SU-DHL-6 (cell line): ENCODE measurements at regions not wholly inside any gene's neighbourhood (a gene's known extent, or its start where the extent isn't known, plus 50 kb on each side); places are given as distances from the start of the nearest gene placed in this dataset.

Experiments
- CTCF ChIP-seq: fragments of 200-600 bp; sonication (generic); IDR thresholded peaks from one replicate; pipeline ENCODE4 v1.5.1; 2017; ENCODE audit warnings: antibody characterized with exemption, mild to moderate bottlenecking, low read length, moderate library complexity; ENCODE audit not compliant: insufficient read depth, poor library complexity, severe bottlenecking
- EZH2phosphoT487 ChIP-seq: fragments of 200-600 bp; sonication (generic), shearing (Covaris generic); conservative IDR thresholded peaks from 2 replicates; pipeline ENCODE4 v1.6.1; 2018; ENCODE audit warnings: mild to moderate bottlenecking, antibody characterized with exemption, low read length, moderate library complexity, mixed read lengths

GRCh38 chr16:51831595-51832367 lies 680.7 kb upstream of the SALL1 start:
- TF ChIP-seq CTCF (no peak), EZH2phosphoT487 (no peak)
